ENCODE measurements at regions not wholly inside any gene's neighbourhood (a gene's known extent, or its start where the extent isn't known, plus 50 kb on each side); places are given as distances from the start of the nearest gene placed in this dataset.

DNA sequence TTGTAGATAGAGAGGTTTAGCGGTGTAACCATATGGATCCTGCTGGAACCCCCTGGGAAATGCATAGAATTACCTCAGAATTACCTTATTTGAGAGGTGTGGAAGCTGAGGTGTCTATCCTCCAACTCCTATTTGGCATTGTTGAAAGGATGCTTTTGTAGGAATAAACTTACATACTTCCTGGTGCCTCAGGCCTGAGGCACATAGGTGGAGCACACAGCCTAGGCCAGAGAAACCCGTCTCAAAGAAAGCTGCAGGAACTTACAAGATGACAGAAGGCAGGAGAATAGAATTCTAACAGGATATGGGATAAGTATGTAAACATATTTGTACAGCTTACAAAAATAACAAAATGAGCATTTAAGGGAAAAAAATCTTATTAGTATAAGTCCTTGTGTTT lies 1507.2 kb upstream of the ZEB2 start:
- no peak for TF ChIP-seq POLR2A (IDR thresholded peaks at IDR 0.05)
- TF ChIP-seq, protein P1, sequence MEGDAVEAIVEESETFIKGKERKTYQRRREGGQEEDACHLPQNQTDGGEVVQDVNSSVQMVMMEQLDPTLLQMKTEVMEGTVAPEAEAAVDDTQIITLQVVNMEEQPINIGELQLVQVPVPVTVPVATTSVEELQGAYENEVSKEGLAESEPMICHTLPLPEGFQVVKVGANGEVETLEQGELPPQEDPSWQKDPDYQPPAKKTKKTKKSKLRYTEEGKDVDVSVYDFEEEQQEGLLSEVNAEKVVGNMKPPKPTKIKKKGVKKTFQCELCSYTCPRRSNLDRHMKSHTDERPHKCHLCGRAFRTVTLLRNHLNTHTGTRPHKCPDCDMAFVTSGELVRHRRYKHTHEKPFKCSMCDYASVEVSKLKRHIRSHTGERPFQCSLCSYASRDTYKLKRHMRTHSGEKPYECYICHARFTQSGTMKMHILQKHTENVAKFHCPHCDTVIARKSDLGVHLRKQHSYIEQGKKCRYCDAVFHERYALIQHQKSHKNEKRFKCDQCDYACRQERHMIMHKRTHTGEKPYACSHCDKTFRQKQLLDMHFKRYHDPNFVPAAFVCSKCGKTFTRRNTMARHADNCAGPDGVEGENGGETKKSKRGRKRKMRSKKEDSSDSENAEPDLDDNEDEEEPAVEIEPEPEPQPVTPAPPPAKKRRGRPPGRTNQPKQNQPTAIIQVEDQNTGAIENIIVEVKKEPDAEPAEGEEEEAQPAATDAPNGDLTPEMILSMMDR (IDR thresholded peaks at IDR 0.05) = no peak

Data from Peyer's patch (tissue), 4 donors.